ENCODE measurements at regions not wholly inside any gene's neighbourhood (a gene's known extent, or its start where the extent isn't known, plus 50 kb on each side); places are given as distances from the start of the nearest gene placed in this dataset.

- Histone ChIP-seq H3K4me1 (no peaks in the 10 kb centered on the region), H3K36me3 (no peaks in the 10 kb centered on the region), H3K27ac (no peak overlapping the region), H3K9ac (ENCODE audit: low read depth in 2 of 2, low read length in 2 of 2) (no peak overlapping the region), H3K9me3 (no peaks in the 10 kb centered on the region), H3K27me3 (no peaks in the 10 kb centered on the region), H3K4me3 (no peak overlapping the region)
- intact Hi-C loops (cut with DNase I) = no loop called here
- no peak for TF ChIP-seq CTCF (IDR thresholded peaks at IDR 0.05)
- no peak for DNase-seq
Observed at GRCh38 chr14:25908277-25909044, 689.4 kb downstream of the NOVA1 start.

- DNase-seq = no peak
- no peak overlapping the region for H3K9ac ChIP-seq (ENCODE audit: low read depth in 2 of 2, low read length in 2 of 2)
- no peaks in the 10 kb centered on the region for H3K36me3 ChIP-seq
- H3K9me3 ChIP-seq = no peaks in the 10 kb centered on the region
- no peak overlapping the region for H3K27ac ChIP-seq
- H3K27me3 ChIP-seq = no peaks in the 10 kb centered on the region
- no peaks in the 10 kb centered on the region for H3K4me1 ChIP-seq
- H3K4me3 ChIP-seq = no peak overlapping the region
- TF ChIP-seq CTCF (IDR thresholded peaks at IDR 0.05) = no peak
- intact Hi-C loops (cut with DNase I) = no loop called here
Observed at GRCh38 chr14:25904446-25904845, 693.4 kb downstream of the NOVA1 start.

- Histone ChIP-seq H3K27ac (no peak overlapping the region), H3K36me3 (no peaks in the 10 kb centered on the region), H3K4me3 (no peak overlapping the region), H3K9me3 (no peaks in the 10 kb centered on the region), H3K4me1 (no peaks in the 10 kb centered on the region), H3K9ac (ENCODE audit: low read depth in 2 of 2, low read length in 2 of 2) (no peak overlapping the region), H3K27me3 (no peaks in the 10 kb centered on the region)
- TF ChIP-seq CTCF (IDR thresholded peaks at IDR 0.05) = no peak
- intact Hi-C loops (cut with DNase I) = no loop called here
- no peak for DNase-seq
Observed at GRCh38 chr14:25899197-25899596, 698.6 kb downstream of the NOVA1 start.

GRCh38 chr14:25896777-25897176 lies 701.1 kb downstream of the NOVA1 start:
- Histone ChIP-seq H3K4me1 (no peaks in the 10 kb centered on the region), H3K9ac (ENCODE audit: low read depth in 2 of 2, low read length in 2 of 2) (no peak overlapping the region), H3K36me3 (no peaks in the 10 kb centered on the region), H3K9me3 (no peaks in the 10 kb centered on the region), H3K27ac (no peak overlapping the region), H3K27me3 (no peaks in the 10 kb centered on the region), H3K4me3 (no peak overlapping the region)
- DNase-seq = no peak
- intact Hi-C loops (cut with DNase I) = no loop called here
- no peak for TF ChIP-seq CTCF (IDR thresholded peaks at IDR 0.05)

GRCh38 chr14:25895740-25896139 lies 702.1 kb downstream of the NOVA1 start:
- no peak overlapping the region for H3K4me3 ChIP-seq
- H3K9ac ChIP-seq (ENCODE audit: low read depth in 2 of 2, low read length in 2 of 2) = no peak overlapping the region
- TF ChIP-seq CTCF (IDR thresholded peaks at IDR 0.05) = no peak
- no peaks in the 10 kb centered on the region for H3K9me3 ChIP-seq
- intact Hi-C loops (cut with DNase I) = no loop called here
- H3K27me3 ChIP-seq = no peaks in the 10 kb centered on the region
- H3K36me3 ChIP-seq = no peaks in the 10 kb centered on the region
- H3K4me1 ChIP-seq = no peaks in the 10 kb centered on the region
- no peak overlapping the region for H3K27ac ChIP-seq
- no peak for DNase-seq

Measured in colonic mucosa (tissue), 4 donors.